Erythroblast (primary cell): ENCODE measurements at regions not wholly inside any gene's neighbourhood (a gene's known extent, or its start where the extent isn't known, plus 50 kb on each side); places are given as distances from the start of the nearest gene placed in this dataset.

Source experiments
- GATA1 ChIP-seq: IDR thresholded peaks from 2 replicates; pipeline ENCODE4 v1.6.1; 2011; ENCODE audit warnings: low read depth, mild to moderate bottlenecking, control low read depth, low read length, moderate library complexity
- POLR2A ChIP-seq: IDR thresholded peaks from 2 replicates; pipeline ENCODE4 v1.6.1; 2011; ENCODE audit warnings: mild to moderate bottlenecking, low read length

DNA sequence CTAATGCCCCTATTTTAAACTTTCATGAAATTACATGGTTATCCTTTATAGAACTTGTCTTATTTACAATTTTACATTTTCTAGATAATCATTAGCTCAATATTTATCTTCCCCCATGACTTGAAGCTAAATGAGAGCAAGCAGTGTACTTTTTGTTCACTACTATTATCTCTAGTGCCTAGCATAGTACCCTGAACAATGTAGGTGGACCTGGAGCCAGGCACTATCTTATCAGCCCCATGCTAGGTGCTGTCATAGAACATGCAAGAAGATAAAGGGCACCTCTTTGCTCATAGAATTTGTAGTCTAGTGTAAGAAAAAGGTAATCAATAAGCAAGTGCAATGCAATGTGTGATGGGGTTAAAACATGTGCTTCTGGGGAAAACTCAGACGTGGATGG, 399.9 kb downstream of the ELAVL2 start:
- TF ChIP-seq POLR2A (no peak), GATA1 (no peak)
